ENCODE measurements at regions not wholly inside any gene's neighbourhood (a gene's known extent, or its start where the extent isn't known, plus 50 kb on each side); places are given as distances from the start of the nearest gene placed in this dataset.

- no peak for DNase-seq
These were observed 88.4 kb upstream of the KCNG1 start for GRCh38 chr20:51111290-51111689.

GRCh38 chr20:51108638-51109363, 85.9 kb upstream of the KCNG1 start:
- TF ChIP-seq CTCF (IDR thresholded peaks at IDR 0.05): no peak
- DNase-seq: no peak

More at GRCh38 chr20:51111290-51111689, 88.4 kb upstream of the KCNG1 start:
- H3K36me3 ChIP-seq: no peaks in the 10 kb centered on the region
- no peaks in the 10 kb centered on the region for H3K9me3 ChIP-seq
- no peak overlapping the region for H3K27ac ChIP-seq
- intact Hi-C loops (cut with DNase I): no loop called here
- no peaks in the 10 kb centered on the region for H3K4me1 ChIP-seq
- no peak for TF ChIP-seq CTCF (IDR thresholded peaks at IDR 0.05)
- ATAC-seq: no peak
- H3K4me3 ChIP-seq: no peak overlapping the region
- peaks cover 25% of the 10 kb centered on the region for H3K27me3 ChIP-seq (ENCODE audit: low read depth)

GRCh38 chr20:51106011-51106410, 83.1 kb upstream of the KCNG1 start:
- Histone ChIP-seq H3K27me3 (ENCODE audit: low read depth) (peaks cover 16% of the 10 kb centered on the region), H3K4me3 (no peak overlapping the region), H3K4me1 (no peaks in the 10 kb centered on the region), H3K27ac (no peak overlapping the region), H3K36me3 (no peaks in the 10 kb centered on the region), H3K9me3 (no peaks in the 10 kb centered on the region)
- TF ChIP-seq CTCF (IDR thresholded peaks at IDR 0.05): no peak
- DNase-seq (no peak), ATAC-seq (no peak)
- intact Hi-C loops (cut with DNase I): no loop called here

More at GRCh38 chr20:51108638-51109363, 85.9 kb upstream of the KCNG1 start:
- ATAC-seq: no peak
- Histone ChIP-seq H3K27ac (no peak overlapping the region), H3K9me3 (no peaks in the 10 kb centered on the region), H3K4me1 (no peaks in the 10 kb centered on the region), H3K27me3 (ENCODE audit: low read depth) (peaks cover 16% of the 10 kb centered on the region), H3K4me3 (no peak overlapping the region), H3K36me3 (no peaks in the 10 kb centered on the region)
- intact Hi-C loops (cut with DNase I): no loop called here

DNA sequence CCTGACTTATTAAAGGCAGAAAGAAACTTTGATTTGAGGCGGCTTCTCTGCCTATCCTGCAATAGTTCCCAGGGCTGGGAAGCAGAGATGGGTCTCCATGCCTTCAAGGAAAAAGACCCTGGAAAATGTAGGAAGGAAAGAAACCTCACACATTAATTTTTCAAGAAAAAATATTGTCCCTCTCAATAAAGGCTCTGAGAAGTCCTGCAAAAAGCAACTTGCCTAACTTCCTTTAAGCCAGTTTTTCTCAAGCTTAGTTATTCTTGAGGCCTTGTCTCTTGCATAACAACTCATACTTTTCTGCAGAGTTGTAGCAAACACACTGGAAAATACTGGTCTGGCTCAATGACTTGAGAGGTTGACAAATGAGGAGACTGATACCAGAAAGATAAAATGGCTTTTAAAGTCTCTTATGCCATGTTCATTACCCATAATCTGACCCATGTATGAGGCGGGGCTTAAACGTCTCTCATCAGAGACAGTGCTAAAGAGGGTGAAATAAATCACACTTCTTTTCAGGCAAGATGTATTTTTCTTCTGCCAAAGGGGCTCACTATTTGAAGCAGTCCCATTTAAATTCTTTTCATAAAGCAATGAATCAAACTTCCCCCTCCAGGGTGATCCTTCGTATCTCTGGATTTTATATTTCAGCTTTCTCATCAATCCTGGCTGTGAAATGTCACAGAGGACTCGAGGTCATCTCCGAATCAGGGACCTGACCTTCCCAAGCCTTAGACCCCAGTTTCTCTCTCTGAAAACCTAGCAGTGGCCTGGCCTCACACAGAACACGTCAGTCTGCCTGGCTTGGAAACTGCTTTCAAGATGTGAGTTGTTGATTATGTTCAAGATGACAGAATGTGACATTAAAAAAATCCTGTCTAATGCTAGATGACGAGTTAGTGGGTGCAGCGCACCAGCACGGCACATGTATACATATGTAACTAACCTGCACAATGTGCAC, 82.3 kb upstream of the KCNG1 start:
- TF ChIP-seq CTCF (IDR thresholded peaks at IDR 0.05): no peak
- no peak overlapping the region for H3K27ac ChIP-seq
- intact Hi-C loops (cut with DNase I): no loop called here
- H3K4me1 ChIP-seq: no peaks in the 10 kb centered on the region
- ATAC-seq (no peak), DNase-seq (no peak)
- no peaks in the 10 kb centered on the region for H3K9me3 ChIP-seq
- peaks cover 15% of the 10 kb centered on the region for H3K27me3 ChIP-seq (ENCODE audit: low read depth)
- H3K36me3 ChIP-seq: no peaks in the 10 kb centered on the region
- no peak overlapping the region for H3K4me3 ChIP-seq

DNA sequence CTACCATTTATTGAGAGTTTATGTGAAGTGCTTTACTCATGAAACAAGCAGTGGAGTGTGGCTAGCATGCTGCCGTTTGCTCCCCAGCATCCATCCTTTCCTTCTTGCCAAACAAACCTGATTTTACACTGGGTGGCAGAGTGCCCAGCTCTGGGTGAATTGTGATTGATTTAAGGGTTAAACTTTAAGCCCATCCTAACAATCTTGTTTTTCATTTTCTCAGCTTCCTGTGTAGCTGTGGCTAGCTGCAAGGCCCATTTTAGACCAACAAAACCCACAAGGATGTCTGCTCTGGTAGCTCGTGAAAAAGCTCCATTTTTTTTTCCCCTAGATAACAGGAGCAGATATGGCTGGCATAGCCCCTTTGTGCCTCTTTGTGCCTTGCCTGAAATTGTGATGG, 77.7 kb upstream of the KCNG1 start:
- ATAC-seq (no peak), DNase-seq (no peak)
- no peaks in the 10 kb centered on the region for H3K9me3 ChIP-seq
- no peak for TF ChIP-seq CTCF (IDR thresholded peaks at IDR 0.05)
- H3K4me1 ChIP-seq: no peaks in the 10 kb centered on the region
- intact Hi-C loops (cut with DNase I): no loop called here
- no peak overlapping the region for H3K27ac ChIP-seq
- peaks cover 15% of the 10 kb centered on the region for H3K27me3 ChIP-seq (ENCODE audit: low read depth)
- H3K36me3 ChIP-seq: no peaks in the 10 kb centered on the region
- H3K4me3 ChIP-seq: no peak overlapping the region

Data from lower lobe of right lung (tissue), 2 donors.